ENCODE measurements at regions not wholly inside any gene's neighbourhood (a gene's known extent, or its start where the extent isn't known, plus 50 kb on each side); places are given as distances from the start of the nearest gene placed in this dataset.
"Not testable (repeated sequence)": the region's sequence is repeated elsewhere in the genome, so short reads cannot be mapped to it uniquely, and the experiment has no call there.

DNA sequence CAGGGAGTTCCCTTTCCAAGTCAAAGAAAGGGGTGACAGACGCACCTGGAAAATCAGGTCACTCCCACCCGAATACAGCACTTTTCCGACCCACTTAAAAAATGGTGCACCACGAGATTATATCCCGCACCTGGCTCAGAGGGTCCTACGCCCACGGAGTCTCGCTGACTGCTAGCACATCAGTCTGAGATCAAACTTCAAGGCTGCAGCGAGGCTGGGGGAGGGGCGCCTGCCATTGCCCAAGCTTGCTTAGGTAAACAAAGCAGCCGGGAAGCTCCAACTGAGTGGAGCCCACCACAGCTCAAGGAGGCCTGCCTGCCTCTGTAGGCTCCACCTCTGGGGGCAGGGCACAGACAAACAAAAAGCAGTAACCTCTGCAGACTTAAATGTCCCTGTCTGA lies 277.8 kb upstream of the ARHGAP42 start:
- DNase-seq: not testable (repeated sequence)

DNA sequence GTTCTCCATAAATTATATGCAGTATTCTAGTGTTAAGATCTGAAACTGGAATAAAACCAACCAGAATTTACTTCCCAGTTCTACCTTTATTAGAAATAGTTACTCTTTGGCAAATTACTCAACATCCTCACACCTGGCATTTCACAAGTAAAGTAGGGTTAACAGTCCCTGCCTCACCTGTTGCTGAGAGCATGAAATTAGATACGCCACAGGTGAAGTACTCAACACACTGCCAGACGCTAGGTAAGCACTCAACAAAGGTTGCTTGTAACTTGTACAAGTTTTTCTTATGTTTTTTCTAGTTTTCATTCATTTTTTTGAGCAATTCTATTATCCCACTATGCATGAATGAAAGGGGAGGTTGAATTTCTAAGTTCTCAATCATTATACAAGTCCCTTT lies 267.6 kb upstream of the ARHGAP42 start:
- no peak for DNase-seq

- DNase-seq: no peak
Measured at GRCh38 chr11:100434821-100435641, 252.1 kb upstream of the ARHGAP42 start.

DNA sequence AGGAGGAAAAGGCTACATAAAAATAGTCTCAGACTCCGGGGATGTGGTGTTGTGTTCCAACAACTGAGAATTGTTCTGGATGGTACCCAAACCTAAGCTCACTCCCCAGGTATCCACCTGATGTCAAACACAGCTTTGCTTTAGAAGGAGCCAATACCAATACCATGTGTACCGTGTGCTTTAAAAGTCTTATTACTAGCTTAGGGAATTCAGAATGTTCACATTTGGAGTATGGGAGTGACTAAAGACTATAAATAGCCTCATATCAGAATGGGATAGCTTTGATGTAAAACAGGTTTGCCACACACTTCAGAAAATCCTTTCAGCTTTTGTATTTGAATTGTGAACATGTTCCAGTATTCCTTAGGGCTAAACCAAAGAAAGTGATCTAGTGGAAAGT lies 248.7 kb upstream of the ARHGAP42 start:
- DNase-seq: no peak

DNA sequence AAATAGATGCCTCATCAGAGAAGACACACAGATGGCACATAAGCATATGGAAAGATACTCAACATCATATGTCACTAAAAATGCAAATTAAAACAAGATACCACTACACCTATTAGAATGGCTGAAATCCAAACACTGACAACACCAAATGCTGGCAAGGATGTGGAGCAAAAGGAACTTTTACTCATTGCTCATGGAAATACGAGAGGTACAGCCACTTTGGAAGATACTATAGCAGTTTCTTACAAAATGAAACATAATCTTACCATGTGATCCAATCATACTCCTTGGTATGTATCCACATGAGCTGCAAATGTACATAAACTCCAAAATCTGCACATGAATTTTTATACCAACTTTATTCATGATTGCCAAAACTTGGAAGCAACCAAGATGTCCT lies 246.0 kb upstream of the ARHGAP42 start:
- no peak for DNase-seq

DNA sequence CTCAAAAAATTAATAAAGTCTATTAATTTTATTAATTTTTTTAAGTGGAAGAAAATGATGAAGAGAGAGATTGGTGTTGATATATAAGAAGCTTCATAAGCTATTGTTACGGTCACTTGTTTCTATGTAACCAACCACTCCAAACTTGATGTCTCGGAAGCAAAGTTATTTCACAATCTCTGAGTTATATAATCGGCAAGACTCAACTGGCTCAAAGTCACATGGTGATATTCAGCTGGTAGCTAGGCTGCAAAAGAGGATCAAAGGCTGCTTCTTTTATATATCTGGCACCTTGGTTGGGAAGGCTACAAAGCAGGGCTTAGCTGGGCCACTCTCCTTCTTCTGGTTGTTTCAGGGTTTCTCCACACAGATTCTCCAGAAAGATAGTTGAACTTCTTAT lies 245.1 kb upstream of the ARHGAP42 start:
- DNase-seq: no peak

- no peak for DNase-seq
Measured at GRCh38 chr11:100445231-100445735, 241.8 kb upstream of the ARHGAP42 start.

- not testable (repeated sequence) for DNase-seq
Measured at GRCh38 chr11:100451801-100452460, 235.2 kb upstream of the ARHGAP42 start.

GRCh38 chr11:100459811-100460210 lies 227.3 kb upstream of the ARHGAP42 start:
- DNase-seq: no peak

DNA sequence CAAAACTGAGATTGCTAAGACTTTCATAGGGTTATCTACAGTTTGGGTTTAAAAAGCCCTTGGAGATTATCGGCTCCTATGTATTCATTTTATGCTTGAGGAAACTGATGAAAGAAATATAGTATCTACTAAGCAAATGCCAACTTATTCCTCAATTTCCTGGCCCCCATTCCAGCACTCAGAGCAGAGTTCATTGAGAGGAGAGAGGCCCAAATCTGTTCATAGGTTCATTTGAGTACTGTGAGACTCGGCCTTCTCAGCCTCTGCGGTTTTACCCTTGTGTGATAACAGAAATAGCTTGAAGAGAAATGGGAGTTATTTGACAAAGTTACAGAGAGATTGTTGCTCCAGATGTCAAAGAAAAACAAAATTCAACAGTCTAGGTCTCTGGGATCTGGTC lies 226.7 kb upstream of the ARHGAP42 start:
- DNase-seq: no peak

DNA sequence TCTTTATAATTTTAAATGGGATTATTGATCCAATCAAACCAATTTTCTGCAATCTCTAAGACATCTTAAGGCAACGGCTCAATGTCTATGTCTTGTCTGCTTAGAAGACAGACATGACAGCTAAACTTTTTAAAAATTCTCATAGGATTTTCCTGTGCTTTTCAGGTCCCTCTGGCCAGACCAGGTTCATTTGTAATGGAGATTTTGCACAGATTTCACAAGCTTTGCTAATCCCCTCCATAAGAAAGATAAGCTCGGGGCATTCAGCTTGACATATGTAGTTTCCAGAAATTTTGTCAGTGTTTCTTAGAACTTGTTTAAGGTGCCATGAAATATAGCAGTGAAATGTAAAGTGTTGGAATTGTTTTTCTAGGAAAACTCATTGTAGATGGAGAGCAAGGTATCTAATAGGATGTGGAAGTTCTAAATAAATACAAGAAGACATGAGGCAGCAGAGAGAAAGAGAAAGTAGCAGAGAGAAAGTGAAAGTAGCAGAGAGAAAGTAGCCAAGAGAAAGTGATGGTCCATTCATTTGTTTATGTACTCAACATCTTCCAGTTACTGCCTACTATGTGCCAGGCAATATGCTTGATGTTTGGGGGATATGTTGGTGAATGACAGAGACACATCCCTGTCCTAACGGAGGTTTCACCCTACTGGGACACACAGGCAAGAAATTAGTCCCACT lies 219.1 kb upstream of the ARHGAP42 start:
- no peak for DNase-seq

GRCh38 chr11:100469835-100470234 lies 217.3 kb upstream of the ARHGAP42 start:
- peak; percentile 57 for DNase-seq

GRCh38 chr11:100472727-100473389 lies 214.2 kb upstream of the ARHGAP42 start:
- DNase-seq: no peak

DNA sequence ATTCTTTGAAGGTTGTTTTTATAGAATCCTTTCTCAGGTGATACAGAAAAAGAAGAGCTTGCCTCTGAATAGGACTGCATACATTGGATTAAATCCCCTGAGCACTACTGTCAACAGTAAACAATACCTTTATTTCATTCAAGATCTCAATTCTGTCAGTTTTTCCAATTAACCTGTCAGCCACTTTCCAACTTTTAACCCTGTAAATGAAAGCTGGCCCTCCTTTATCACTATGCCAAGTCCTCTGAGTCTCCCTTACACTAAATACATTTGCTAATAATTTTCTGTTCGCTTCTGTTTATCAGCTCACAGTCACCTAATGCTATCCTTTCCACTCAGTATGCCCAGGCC lies 213.7 kb upstream of the ARHGAP42 start:
- no peak for DNase-seq

DNA sequence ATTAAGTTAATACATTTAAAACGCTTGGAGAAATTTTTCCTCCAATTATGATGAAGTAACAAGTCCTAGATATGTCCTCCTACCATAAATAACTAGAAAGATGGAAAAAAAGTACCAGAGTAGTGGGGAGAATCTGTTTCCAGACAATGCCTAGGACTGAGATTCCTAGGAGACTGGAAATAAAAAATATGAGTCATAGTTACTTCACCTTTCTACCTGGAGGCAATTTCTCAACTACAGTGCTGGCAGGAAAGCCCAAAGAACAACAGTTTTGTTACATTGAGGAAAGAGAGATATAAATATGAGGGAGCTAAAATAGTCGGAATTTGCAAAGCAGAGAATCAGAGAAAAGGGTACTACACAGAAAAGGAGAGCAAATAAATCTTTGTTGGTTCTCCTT lies 202.1 kb upstream of the ARHGAP42 start:
- DNase-seq: no peak

DNA sequence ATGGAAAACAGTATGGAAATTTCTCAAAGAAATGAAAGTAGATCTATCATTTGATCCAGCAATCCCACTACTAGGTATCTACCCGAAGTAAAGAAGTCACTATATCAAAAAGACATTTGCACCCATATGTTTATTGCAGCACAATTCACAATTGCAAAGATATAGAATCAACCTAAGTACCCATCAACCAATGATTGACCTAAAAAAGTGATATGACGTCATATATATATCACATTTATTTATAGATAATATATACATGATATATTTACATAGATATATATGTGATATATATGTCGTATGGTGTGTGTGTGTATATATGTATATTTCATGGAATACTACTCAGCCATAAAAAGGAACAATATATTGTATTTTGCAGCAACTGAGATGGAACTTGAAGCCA lies 188.3 kb upstream of the ARHGAP42 start:
- DNase-seq: no peak

- no peak for DNase-seq
Measured at GRCh38 chr11:100501450-100501849, 185.6 kb upstream of the ARHGAP42 start.

DNA sequence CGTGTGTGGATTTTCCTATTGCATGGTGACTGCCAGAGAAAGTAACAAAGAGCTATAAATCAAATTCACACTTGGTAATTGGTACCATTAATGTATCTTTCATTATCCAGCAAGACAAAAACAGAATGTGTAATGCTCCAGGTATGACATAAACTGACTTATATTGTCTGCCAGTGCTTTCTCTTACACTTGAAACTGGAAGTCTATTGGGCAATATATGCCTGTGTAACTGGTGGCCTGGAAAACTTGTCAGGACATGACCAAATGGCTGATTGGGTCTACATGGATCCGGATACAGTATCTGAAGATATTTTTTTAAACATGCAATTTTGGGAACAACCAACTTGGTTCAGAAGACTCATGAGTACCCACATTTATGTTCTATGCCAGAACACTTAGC lies 174.6 kb upstream of the ARHGAP42 start:
- DNase-seq: no peak

GRCh38 chr11:100515087-100515486 lies 172.0 kb upstream of the ARHGAP42 start:
- DNase-seq: no peak

DNA sequence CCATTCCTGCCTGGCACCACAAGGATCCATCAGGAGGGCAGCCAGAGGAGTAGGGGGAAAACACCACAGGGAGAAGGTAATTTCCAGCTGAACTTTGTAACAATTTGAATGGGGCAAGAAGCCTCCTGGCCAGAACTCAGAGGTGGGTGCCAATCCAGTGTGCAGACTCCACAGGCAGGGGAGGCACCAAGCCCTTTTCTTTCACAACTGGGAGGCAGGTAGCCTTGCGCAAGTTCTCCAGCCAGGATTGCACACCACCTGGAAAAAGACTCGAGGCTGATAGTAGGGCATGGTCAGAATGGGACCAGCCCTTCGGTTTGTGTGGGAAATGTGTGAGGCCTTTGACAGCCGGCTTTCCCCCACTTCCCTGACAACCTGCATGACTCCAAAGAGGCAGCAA lies 161.9 kb upstream of the ARHGAP42 start:
- no peak for DNase-seq

DNA sequence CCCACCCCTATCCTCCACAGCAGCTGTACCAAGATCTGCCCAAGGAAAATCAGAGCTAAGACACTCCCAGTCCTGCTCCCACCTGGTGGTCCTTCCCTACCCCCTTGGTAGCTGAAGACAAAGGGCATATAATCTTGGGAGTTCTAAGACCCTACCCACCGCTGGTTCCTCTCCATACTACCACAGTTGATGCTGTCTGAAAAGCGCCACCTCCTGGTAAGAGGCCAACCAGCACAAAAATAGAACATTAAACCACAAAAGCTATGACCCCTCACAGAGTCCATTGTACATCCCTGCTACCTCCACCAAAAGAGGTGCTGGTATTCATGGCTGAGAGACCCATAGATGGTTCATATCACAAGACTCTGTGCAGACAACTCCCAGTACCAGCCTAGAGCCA lies 161.5 kb upstream of the ARHGAP42 start:
- no peak for DNase-seq

DNA sequence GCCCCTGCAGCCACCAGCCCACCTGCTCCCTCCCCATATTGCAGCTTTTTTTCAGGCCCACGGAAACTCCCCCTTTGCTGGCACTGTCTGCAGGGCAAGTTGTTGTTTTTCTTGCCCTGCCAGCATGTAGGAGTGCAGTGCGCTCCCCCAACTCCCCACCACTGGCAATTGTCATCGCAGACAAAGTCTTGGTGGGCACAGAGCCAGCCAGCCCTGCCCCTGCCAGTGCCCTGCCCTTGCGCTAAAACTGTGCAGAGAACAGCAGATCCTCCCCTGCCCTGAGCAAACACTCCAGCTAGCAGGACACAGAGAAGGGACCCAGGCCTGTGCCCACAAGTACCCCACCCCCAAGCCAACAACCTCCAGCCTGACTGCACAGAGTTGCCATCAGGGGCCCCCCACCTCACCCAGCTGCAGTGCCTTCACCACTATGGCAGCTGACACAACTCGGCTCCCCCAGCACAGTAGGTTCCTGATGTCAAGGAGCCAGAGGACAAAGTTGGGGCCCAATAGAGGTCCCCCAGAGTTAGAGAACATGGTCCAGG lies 158.1 kb upstream of the ARHGAP42 start:
- DNase-seq: no peak

DNA sequence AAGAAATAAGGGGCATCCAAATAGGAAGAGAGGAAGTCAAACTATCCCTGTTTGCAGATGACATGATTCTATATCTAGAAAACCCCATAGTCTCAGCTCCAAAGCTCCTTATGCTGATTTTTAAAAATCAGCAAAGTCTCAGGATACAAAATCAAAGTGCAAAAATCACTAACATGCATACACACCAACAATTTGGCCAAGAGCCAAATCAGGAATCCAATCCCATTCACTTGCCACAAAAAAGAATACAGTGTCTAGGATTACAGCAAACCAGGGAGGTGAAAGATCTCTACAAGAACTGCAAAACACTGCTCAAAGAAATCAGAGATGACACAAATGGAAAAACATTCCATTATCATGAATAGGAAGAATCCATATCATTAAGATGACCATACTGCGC lies 155.8 kb upstream of the ARHGAP42 start:
- DNase-seq: not testable (repeated sequence)

Measured in left hindlimb (tissue), 1 donor.